Inferior parietal cortex (tissue), 1 donor: ENCODE measurements at regions not wholly inside any gene's neighbourhood (a gene's known extent, or its start where the extent isn't known, plus 50 kb on each side); places are given as distances from the start of the nearest gene placed in this dataset.

Source experiments
- DNase-seq: peaks from one replicate; pipeline ENCODE4 v3.0.0-alpha.2; 2016; ENCODE audit errors: extremely low spot score

DNA sequence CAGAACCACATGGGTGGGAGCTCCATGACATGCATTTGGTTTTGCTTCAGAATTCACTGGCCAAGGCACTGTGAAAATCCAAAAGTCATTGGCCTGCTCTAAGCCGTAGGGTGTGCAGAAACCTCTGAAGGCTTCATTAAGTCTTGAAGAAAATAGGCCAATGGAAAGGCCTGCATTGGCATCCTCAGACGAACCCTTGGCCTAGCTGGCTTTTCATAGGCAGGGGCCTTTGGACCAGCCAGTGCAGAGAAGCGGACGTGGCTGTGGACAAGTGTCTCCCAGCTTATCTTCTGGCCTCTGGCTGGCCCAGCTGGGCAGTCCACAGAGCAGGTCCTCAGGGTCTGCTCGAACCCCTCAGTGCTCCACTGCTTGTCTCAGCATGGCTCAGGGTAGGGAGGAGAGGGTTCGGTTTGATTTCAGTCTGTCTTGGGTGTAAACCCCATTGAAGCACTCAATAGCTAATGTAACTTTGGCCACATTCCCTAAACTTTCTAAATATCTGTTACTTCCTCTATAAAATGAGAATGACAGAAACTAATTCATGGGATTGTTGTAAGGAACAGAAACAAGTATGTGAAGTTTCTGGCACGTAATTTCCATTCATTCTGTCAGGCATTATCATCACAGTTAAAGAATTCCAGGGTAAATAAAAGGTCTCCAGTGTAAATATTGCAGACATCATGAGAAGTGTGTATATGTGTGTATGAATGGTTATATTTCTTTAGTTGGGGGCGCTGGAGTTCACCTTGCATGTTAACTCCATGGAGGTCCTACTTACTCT lies 125.5 kb downstream of the TFCP2L1 start:
- DNase-seq, result no peak

DNA sequence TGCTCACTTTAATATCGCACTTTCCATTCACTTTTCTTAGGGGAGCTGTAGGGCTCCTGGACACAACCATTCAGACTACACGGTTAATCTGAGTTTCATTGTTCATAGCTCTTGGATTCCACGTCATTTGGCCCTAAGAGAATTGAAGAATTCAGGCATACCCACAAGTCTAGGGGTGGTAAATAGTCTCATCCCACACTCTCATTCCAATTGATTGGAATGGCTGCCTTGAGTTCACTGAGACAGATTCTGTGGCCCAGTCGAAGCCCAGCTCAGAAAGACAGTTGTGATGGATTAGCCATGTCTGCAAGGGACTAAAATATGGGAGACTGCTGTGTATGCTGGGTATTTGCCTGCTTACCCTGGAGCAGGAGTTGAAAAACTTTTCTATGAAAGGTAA lies 124.6 kb downstream of the TFCP2L1 start:
- DNase-seq, result no peak

DNA sequence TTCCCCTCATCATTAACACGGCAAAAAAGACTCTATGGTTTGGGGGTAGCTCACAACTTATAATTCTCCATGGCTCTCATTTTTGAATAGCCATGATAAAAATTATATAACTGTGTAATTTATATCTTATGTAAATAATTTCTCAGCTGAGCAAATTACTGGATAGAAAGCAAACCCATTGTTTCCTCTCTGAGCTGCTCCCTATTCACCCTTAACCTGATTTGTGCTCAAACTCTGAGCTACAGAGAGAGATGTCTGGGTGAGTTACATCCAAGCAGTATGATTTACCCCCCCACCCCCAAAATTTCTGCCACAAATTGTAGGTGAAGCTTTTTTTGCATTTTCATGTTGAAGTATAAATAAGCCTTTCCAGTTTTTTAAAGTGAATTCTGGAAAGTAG lies 123.7 kb downstream of the TFCP2L1 start:
- no peak for DNase-seq

DNA sequence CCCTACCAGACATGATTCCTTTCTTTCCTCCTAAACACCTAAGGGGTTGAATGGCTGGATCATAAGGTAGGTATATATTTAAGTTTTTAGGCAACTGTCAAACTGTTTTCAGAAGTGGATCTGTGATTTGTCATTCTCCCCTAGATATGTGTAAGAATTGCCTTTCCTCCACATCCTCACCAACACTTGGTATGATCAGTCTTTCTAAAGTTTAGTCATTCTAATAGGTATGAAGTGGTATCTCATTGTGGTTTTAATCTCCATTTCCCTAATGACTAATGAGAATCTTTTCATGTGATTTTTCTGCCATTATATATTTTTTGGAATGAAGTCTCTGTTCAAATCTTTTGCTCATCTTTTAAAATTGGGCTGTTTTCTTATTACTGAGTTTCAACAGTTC lies 122.1 kb downstream of the TFCP2L1 start:
- no peak for DNase-seq

DNA sequence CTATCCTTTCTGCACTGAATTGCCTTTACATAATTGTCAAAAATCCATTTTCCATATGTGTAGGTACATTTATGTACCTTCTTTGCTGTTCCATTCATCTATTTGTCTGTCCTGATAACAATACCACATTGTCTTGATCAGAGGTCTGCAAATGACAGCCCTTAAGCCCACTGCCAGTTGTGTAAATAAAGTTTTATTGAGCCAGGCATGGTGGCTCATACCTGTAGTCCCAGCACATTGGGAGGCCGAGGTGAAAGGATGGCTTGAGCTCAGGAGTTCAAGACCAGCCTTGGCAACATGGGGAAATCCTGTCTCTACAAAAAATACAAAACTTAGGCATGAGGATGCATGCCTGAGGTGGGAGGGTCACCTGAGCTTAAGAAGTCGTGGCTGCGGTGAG lies 121.0 kb downstream of the TFCP2L1 start:
- no peak for DNase-seq

DNA sequence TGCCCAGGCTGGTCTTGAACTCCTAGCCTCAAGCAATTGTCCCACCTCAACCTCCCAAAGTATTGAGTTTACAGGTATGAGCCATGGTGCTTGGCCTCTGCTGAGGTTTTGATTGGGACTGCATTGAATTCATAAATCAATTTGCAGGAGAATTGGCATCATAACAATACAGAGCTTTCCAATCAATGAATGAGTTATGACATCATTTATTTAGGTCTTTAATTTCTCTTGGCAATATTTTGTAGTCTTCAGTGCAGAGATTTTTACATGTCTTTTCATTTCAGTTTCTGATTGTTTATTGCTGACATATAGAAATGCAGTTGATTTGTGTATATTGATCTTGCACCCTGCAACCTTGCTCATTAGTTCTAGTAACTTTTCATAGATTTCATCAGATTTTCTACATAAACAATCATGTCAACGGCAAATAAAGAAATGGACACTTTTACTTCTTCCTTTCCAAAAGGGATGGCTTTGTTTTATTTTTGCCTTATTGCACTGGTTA lies 119.9 kb downstream of the TFCP2L1 start:
- DNase-seq, result no peak
